ENCODE measurements at regions not wholly inside any gene's neighbourhood (a gene's known extent, or its start where the extent isn't known, plus 50 kb on each side); places are given as distances from the start of the nearest gene placed in this dataset.

DNA sequence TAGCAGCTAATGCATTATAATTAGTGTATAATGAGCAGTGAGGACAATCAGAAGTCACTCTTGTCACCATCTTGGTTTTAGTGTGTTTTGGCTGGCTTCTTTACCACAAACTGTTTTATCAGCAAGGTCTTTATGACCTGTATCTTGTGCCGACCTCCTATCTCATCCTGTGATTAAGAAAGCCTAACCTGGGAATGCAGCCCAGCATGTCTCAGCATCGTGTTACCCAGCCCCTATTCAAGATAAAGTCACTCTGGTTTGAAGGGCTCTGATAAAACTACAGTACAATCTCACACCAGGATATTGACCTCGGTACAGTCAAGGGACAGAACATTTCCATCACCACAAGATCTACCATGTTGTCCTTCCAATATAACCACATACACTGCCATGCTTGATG, 604.7 kb upstream of the AMELY start:
- TF ChIP-seq CTCF (IDR thresholded peaks at IDR 0.05) (no peak), POLR2A (IDR thresholded peaks at IDR 0.05) (no peak)

All from adrenal gland (tissue), 5 donors.